Kidney (tissue), 13 donors: ENCODE measurements at regions not wholly inside any gene's neighbourhood (a gene's known extent, or its start where the extent isn't known, plus 50 kb on each side); places are given as distances from the start of the nearest gene placed in this dataset.

Experiments
- DNase-seq, 5 donors: peaks; one replicate each; pipeline ENCODE4 v3.0.0-alpha.2; 2013 to 2020
- FAIRE-seq: peaks from 2 replicates; lab custom pipeline; 2012; peaks lifted over from hg19 to GRCh38; lab: Jason Lieb, UNC
- H3K27ac ChIP-seq, 2 donors: one replicate each; pipeline ENCODE4 v1.7.0; 2013; ENCODE audit warnings: low read depth in 2 of 2, low read length in 2 of 2, inconsistent platforms in 1 of 2
- H3K27me3 ChIP-seq: one replicate; pipeline ENCODE4 v1.7.1; 2013; ENCODE audit warnings: low read length, inconsistent platforms; ENCODE audit not compliant: control insufficient read depth, insufficient read depth
- H3K36me3 ChIP-seq, 3 donors: one replicate each; pipeline versions ENCODE4 v1.7.0 to v1.7.1; 2013; ENCODE audit warnings: low read length in 3 of 3, control low read depth in 1 of 3, inconsistent platforms in 1 of 3; ENCODE audit not compliant: insufficient read depth in 3 of 3, control insufficient read depth in 2 of 3
- H3K4me1 ChIP-seq, 3 donors: one replicate each; pipeline versions ENCODE4 v1.7.0 to v1.7.1; 2013; ENCODE audit warnings: low read length in 3 of 3, inconsistent platforms in 1 of 3, low read depth in 1 of 3; ENCODE audit not compliant: control insufficient read depth in 2 of 3, insufficient read depth in 2 of 3
- H3K4me3 ChIP-seq, 3 donors: one replicate each; pipeline versions ENCODE4 v1.7.0 to v1.8.1; 2013; ENCODE audit warnings: low read length in 3 of 3, control low read depth in 1 of 3, inconsistent platforms in 1 of 3
- H3K9ac ChIP-seq, 3 donors: one replicate each; pipeline versions ENCODE4 v1.7.0 to v1.7.1; 2013; ENCODE audit warnings: low read length in 3 of 3, control low read depth in 1 of 3, inconsistent platforms in 1 of 3
- H3K9me3 ChIP-seq, 3 donors: one replicate each; pipeline versions ENCODE4 v1.7.0 to v1.7.1; 2013; ENCODE audit warnings: low read length in 3 of 3, control low read depth in 1 of 3, inconsistent platforms in 1 of 3; ENCODE audit not compliant: control insufficient read depth in 2 of 3, insufficient read depth in 1 of 3
- CTCF ChIP-seq: IDR thresholded peaks from 3 replicates; pipeline ENCODE4 v1.5.1; 2012; ENCODE audit warnings: mild to moderate bottlenecking, moderate library complexity, borderline replicate concordance; ENCODE audit not compliant: insufficient read depth; ENCODE audit errors: extremely low read depth
- intact Hi-C: fragments of 100-400 bp; cut with DNase I; formaldehyde crosslinking; loops from one replicate; pipeline ENCODE4 v1.11.1; 2022
- donor health status: control.
- donor health status: control.
- donor health status: control.
- donor health status: control.
- donor health status: control.
- donor health status: DM: yes; HTN: yes; CAD: no.
- donor health status: Normal renal cell carcinoma (clear cell type).

GRCh38 chrX:45843518-45843917 lies 642.8 kb upstream of the DIPK2B start:
- FAIRE-seq (peak; percentile 55), DNase-seq (peak in 1 of 5 donors; percentile 22)
- no peaks in the 10 kb centered on the region for H3K36me3 ChIP-seq
- no peaks in the 10 kb centered on the region for H3K9me3 ChIP-seq
- peak; percentile 9 for TF ChIP-seq CTCF
- no peak overlapping the region for H3K4me3 ChIP-seq
- intact Hi-C loops = no loop called here
- H3K4me1 ChIP-seq = no peaks in the 10 kb centered on the region
- no peak overlapping the region for H3K9ac ChIP-seq
- no peaks in the 10 kb centered on the region for H3K27me3 ChIP-seq
- H3K27ac ChIP-seq = no peak overlapping the region

GRCh38 chrX:45842926-45843315 lies 642.2 kb upstream of the DIPK2B start:
- no peak overlapping the region for H3K27ac ChIP-seq
- H3K9ac ChIP-seq = no peak overlapping the region
- no peaks in the 10 kb centered on the region for H3K36me3 ChIP-seq
- intact Hi-C loops = no loop called here
- H3K4me3 ChIP-seq = no peak overlapping the region
- H3K27me3 ChIP-seq = no peaks in the 10 kb centered on the region
- no peak for FAIRE-seq
- DNase-seq = no peak
- no peaks in the 10 kb centered on the region for H3K4me1 ChIP-seq
- TF ChIP-seq CTCF = no peak
- no peaks in the 10 kb centered on the region for H3K9me3 ChIP-seq

GRCh38 chrX:45842207-45842925 lies 641.7 kb upstream of the DIPK2B start:
- Histone ChIP-seq H3K4me1 (no peaks in the 10 kb centered on the region), H3K27me3 (no peaks in the 10 kb centered on the region), H3K9me3 (no peaks in the 10 kb centered on the region), H3K27ac (no peak overlapping the region), H3K4me3 (no peak overlapping the region), H3K36me3 (no peaks in the 10 kb centered on the region), H3K9ac (no peak overlapping the region)
- FAIRE-seq = no peak
- DNase-seq = no peak
- intact Hi-C loops = no loop called here
- no peak for TF ChIP-seq CTCF
